Glomerular visceral epithelial cell (primary cell): ENCODE measurements at regions not wholly inside any gene's neighbourhood (a gene's known extent, or its start where the extent isn't known, plus 50 kb on each side); places are given as distances from the start of the nearest gene placed in this dataset.
"Not testable (repeated sequence)": the region's sequence is repeated elsewhere in the genome, so short reads cannot be mapped to it uniquely, and the experiment has no call there.

Experiments used
- DNase-seq: peaks from one replicate; pipeline ENCODE4 v3.0.0-alpha.2; 2016; ENCODE audit errors: extremely low spot score

GRCh38 chr3:80978216-80978969 is 783.1 kb downstream of the GBE1 start:
- no peak for DNase-seq

- no peak for DNase-seq
Measured at GRCh38 chr3:80970292-80970691, 791.2 kb downstream of the GBE1 start.

GRCh38 chr3:80929576-80929975 is 831.9 kb downstream of the GBE1 start:
- DNase-seq = no peak

GRCh38 chr3:80914854-80915253 is 846.6 kb downstream of the GBE1 start:
- no peak for DNase-seq

- no peak for DNase-seq
Measured at GRCh38 chr3:80898211-80898610, 863.2 kb downstream of the GBE1 start.

- DNase-seq = not testable (repeated sequence)
Measured at GRCh38 chr3:80897005-80897404, 864.4 kb downstream of the GBE1 start.

GRCh38 chr3:80890571-80890970 is 870.9 kb downstream of the GBE1 start:
- no peak for DNase-seq

GRCh38 chr3:80889535-80889934 is 871.9 kb downstream of the GBE1 start:
- DNase-seq = peak; percentile 11

- DNase-seq = no peak
Measured at GRCh38 chr3:80870476-80871041, 890.9 kb downstream of the GBE1 start.

GRCh38 chr3:80855482-80855881 is 906.0 kb downstream of the GBE1 start:
- DNase-seq = no peak

- no peak for DNase-seq
Measured at GRCh38 chr3:80836395-80836794, 925.0 kb downstream of the GBE1 start.

GRCh38 chr3:80807577-80807976 is 953.9 kb downstream of the GBE1 start:
- no peak for DNase-seq

- DNase-seq = no peak
Measured at GRCh38 chr3:80806673-80807072, 954.8 kb downstream of the GBE1 start.

- DNase-seq = no peak
Measured at GRCh38 chr3:80788914-80789313, 972.5 kb downstream of the GBE1 start.

- no peak for DNase-seq
Measured at GRCh38 chr3:80785875-80786274, 975.6 kb downstream of the GBE1 start.

- peak; percentile 0 for DNase-seq
Measured at GRCh38 chr3:80785475-80785874, 976.0 kb downstream of the GBE1 start.

- DNase-seq = no peak
Measured at GRCh38 chr3:80771085-80771484, 990.4 kb downstream of the GBE1 start.

- no peak for DNase-seq
Measured at GRCh38 chr3:80770106-80771074, 991.1 kb downstream of the GBE1 start.

GRCh38 chr3:80769683-80770082 is 991.8 kb downstream of the GBE1 start:
- no peak for DNase-seq

GRCh38 chr3:80767604-80768003 is 993.8 kb downstream of the GBE1 start:
- DNase-seq = no peak

- DNase-seq = no peak
Measured at GRCh38 chr3:80754969-80755368, 987.2 kb upstream of the ROBO1 start.

- DNase-seq = no peak
Measured at GRCh38 chr3:80753021-80753420, 985.2 kb upstream of the ROBO1 start.

- DNase-seq = no peak
Measured at GRCh38 chr3:80750637-80751036, 982.8 kb upstream of the ROBO1 start.
